HepG2 (cell line): ENCODE measurements at regions not wholly inside any gene's neighbourhood (a gene's known extent, or its start where the extent isn't known, plus 50 kb on each side); places are given as distances from the start of the nearest gene placed in this dataset.

Experiments
- BHLHE40 ChIP-seq: IDR thresholded peaks from 2 replicates; pipeline ENCODE4 v1.6.1; 2011; ENCODE audit warnings: low read length, improper control_type of control experiment
- CBFB ChIP-seq: sonication (generic); formaldehyde crosslinking; IDR thresholded peaks from 2 replicates; pipeline ENCODE4 v1.4.0; 2020; ENCODE audit warnings: missing genetic modification reagents
- CEBPB ChIP-seq: IDR thresholded peaks from 2 replicates; pipeline ENCODE4 v1.6.1; 2011; ENCODE audit warnings: low read depth, low read length, improper control_type of control experiment, borderline replicate concordance
- FOXP1 ChIP-seq, 2 experiments: fragments of 450-650 bp in 1 of 2; IDR thresholded peaks; 2 replicates each; pipeline ENCODE4 v1.6.1; 2017 to 2018; ENCODE audit warnings: antibody characterized with exemption in 1 of 2
- HNF1A ChIP-seq, 2 experiments: sonication (generic) in 1 of 2; formaldehyde crosslinking in 1 of 2; IDR thresholded peaks; 2 replicates each; pipeline versions ENCODE4 v1.4.0 to v1.6.1; 2016 to 2020; ENCODE audit warnings: borderline replicate concordance in 1 of 2, low read depth in 1 of 2, mild to moderate bottlenecking in 1 of 2, missing genetic modification reagents in 1 of 2
- MAF1 ChIP-seq: sonication (generic); formaldehyde crosslinking; IDR thresholded peaks from 2 replicates; pipeline ENCODE4 v1.5.0; 2020; ENCODE audit warnings: missing genetic modification reagents, borderline replicate concordance
- NFKBIZ ChIP-seq: IDR thresholded peaks from 2 replicates; pipeline ENCODE4 v1.6.1; 2018; ENCODE audit warnings: missing genetic modification reagents, missing compliant biosample characterization
- PHF20 ChIP-seq: sonication (generic); formaldehyde crosslinking; IDR thresholded peaks from 2 replicates; pipeline ENCODE4 v1.5.0; 2020; ENCODE audit warnings: mild to moderate bottlenecking, missing genetic modification reagents
- PRDM15 ChIP-seq: sonication (generic); formaldehyde crosslinking; IDR thresholded peaks from 2 replicates; pipeline ENCODE4 v1.4.0; 2020; ENCODE audit warnings: missing genetic modification reagents
- RAD51 ChIP-seq: fragments of 450-650 bp; IDR thresholded peaks from 2 replicates; pipeline ENCODE4 v1.6.1; 2016; ENCODE audit warnings: borderline replicate concordance
- SIX1 ChIP-seq: sonication (generic); formaldehyde crosslinking; IDR thresholded peaks from 2 replicates; pipeline ENCODE4 v1.4.0; 2020; ENCODE audit warnings: missing genetic modification reagents, borderline replicate concordance
- SMAD9 ChIP-seq: sonication (generic); formaldehyde crosslinking; IDR thresholded peaks from 2 replicates; pipeline ENCODE4 v1.5.1; 2020; ENCODE audit warnings: mild to moderate bottlenecking, missing genetic modification reagents
- SOX5 ChIP-seq: IDR thresholded peaks from 2 replicates; pipeline ENCODE4 v1.6.1; 2016; ENCODE audit warnings: borderline replicate concordance
- STAT5B ChIP-seq: sonication (generic); formaldehyde crosslinking; IDR thresholded peaks from 2 replicates; pipeline ENCODE4 v1.4.0; 2020; ENCODE audit warnings: missing genetic modification reagents
- ZFY ChIP-seq: sonication (generic); formaldehyde crosslinking; IDR thresholded peaks from 2 replicates; pipeline ENCODE4 v1.4.0; 2020; ENCODE audit warnings: missing genetic modification reagents
- ZNF251 ChIP-seq: sonication (generic); formaldehyde crosslinking; IDR thresholded peaks from 2 replicates; pipeline ENCODE4 v1.9.0; 2021; ENCODE audit warnings: mild to moderate bottlenecking, missing genetic modification reagents
- ZNF841 ChIP-seq: sonication (generic); formaldehyde crosslinking; IDR thresholded peaks from 2 replicates; pipeline ENCODE4 v1.8.1; 2023; ENCODE audit warnings: missing genetic modification reagents, borderline replicate concordance
- TF ChIP-seq, protein P1 (sequence below): sonication (generic); formaldehyde crosslinking; IDR thresholded peaks from 2 replicates; pipeline ENCODE4 v1.4.0; 2020; ENCODE audit warnings: missing genetic modification reagents, borderline replicate concordance
- TF ChIP-seq, protein P2 (sequence below): sonication (generic); formaldehyde crosslinking; IDR thresholded peaks from 2 replicates; pipeline ENCODE4 v1.4.0; 2020; ENCODE audit warnings: mild to moderate bottlenecking, missing genetic modification reagents

DNA sequence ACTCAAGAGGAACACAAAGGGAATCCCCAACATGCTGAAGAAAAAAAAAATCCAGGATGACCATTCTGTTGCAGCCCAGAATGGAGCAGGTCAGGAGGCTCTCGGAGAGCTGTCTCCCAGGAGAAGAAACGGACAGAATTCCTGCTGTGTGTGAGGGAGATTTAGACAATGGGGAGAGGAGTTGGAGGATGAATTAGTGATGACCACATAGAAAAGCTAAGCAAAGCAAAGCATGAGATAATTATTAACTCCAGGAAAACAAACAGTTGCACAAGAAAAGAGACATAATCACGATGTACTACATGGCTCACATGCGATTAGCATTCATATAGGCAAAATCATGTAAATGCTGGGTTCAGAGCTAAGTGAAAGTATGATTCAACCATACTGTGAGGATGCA is 61.1 kb upstream of the SMYD2 start (continued):
- TF ChIP-seq HNF1A (IDR thresholded peaks at IDR 0.05; ENCODE audit: low read depth) (peak; percentile 78), HNF1A (CRISPR knock-in tag; IDR thresholded peaks at IDR 0.05; ENCODE audit: borderline replicate concordance) (peak; percentile 44; the same call in 1 of the 2 replicates), SOX5 (CRISPR knock-in tag) (peak; percentile 46; the same call in 1 of the 2 replicates), CBFB (CRISPR knock-in tag) (no peak), ZNF251 (CRISPR knock-in tag) (no peak), ZFY (CRISPR knock-in tag) (no peak), PHF20 (CRISPR knock-in tag) (no peak), NFKBIZ (CRISPR knock-in tag) (no peak), SIX1 (no peak), ZNF841 (CRISPR knock-in tag) (no peak), RAD51 (no peak), BHLHE40 (no peak), FOXP1 (IDR thresholded peaks at IDR 0.05) (peak; percentile 27; the same call in 1 of the 2 replicates), FOXP1 (CRISPR knock-in tag; IDR thresholded peaks at IDR 0.05) (0 out of 2 replicates have a peak, but pooled peaks have one; percentile 45), CEBPB (peak; percentile 78; the same call in 1 of the 2 replicates), SMAD9 (CRISPR knock-in tag) (no peak), STAT5B (CRISPR knock-in tag) (no peak), PRDM15 (CRISPR knock-in tag) (no peak), MAF1 (no peak)
- TF ChIP-seq, protein P1, sequence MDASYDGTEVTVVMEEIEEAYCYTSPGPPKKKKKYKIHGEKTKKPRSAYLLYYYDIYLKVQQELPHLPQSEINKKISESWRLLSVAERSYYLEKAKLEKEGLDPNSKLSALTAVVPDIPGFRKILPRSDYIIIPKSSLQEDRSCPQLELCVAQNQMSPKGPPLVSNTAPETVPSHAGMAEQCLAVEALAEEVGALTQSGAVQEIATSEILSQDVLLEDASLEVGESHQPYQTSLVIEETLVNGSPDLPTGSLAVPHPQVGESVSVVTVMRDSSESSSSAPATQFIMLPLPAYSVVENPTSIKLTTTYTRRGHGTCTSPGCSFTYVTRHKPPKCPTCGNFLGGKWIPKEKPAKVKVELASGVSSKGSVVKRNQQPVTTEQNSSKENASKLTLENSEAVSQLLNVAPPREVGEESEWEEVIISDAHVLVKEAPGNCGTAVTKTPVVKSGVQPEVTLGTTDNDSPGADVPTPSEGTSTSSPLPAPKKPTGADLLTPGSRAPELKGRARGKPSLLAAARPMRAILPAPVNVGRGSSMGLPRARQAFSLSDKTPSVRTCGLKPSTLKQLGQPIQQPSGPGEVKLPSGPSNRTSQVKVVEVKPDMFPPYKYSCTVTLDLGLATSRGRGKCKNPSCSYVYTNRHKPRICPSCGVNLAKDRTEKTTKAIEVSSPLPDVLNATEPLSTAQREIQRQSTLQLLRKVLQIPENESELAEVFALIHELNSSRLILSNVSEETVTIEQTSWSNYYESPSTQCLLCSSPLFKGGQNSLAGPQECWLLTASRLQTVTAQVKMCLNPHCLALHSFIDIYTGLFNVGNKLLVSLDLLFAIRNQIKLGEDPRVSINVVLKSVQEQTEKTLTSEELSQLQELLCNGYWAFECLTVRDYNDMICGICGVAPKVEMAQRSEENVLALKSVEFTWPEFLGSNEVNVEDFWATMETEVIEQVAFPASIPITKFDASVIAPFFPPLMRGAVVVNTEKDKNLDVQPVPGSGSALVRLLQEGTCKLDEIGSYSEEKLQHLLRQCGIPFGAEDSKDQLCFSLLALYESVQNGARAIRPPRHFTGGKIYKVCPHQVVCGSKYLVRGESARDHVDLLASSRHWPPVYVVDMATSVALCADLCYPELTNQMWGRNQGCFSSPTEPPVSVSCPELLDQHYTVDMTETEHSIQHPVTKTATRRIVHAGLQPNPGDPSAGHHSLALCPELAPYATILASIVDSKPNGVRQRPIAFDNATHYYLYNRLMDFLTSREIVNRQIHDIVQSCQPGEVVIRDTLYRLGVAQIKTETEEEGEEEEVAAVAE (CRISPR knock-in tag), result no peak
- TF ChIP-seq, protein P2, sequence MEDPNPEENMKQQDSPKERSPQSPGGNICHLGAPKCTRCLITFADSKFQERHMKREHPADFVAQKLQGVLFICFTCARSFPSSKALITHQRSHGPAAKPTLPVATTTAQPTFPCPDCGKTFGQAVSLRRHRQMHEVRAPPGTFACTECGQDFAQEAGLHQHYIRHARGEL, result no peak
